ENCODE measurements at regions not wholly inside any gene's neighbourhood (a gene's known extent, or its start where the extent isn't known, plus 50 kb on each side); places are given as distances from the start of the nearest gene placed in this dataset.
"Not testable (repeated sequence)": the region's sequence is repeated elsewhere in the genome, so short reads cannot be mapped to it uniquely, and the experiment has no call there.

DNA sequence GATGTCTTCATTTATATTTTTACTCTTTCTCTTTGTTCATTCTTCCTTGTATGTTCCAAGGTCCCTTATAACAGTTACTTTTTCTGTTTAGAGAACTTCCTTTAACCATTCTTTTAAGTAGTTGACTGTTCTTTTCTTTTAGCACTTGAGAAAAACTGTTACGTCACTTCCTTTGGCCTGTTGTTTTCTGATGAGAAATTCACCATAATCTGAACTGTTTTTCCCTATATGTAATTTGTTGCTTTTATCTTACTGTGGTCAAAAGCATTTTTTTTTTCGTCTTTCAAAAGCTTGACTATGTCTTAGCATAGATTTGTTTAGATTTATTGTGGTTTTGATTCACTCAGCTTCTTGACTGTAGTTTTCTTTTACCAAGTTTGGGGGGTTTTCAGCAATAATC is 1660.3 kb upstream of the PCDH10 start:
- H3K4me3 ChIP-seq (ENCODE audit: low read depth, low read length) = no peak overlapping the region
- no peak for DNase-seq (ENCODE audit: low read depth)
- TF ChIP-seq, protein P1, sequence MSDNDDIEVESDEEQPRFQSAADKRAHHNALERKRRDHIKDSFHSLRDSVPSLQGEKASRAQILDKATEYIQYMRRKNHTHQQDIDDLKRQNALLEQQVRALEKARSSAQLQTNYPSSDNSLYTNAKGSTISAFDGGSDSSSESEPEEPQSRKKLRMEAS (IDR thresholded peaks at IDR 0.05; ENCODE audit: low read depth, low read length) = no peak
- no peak for TF ChIP-seq MYC (IDR thresholded peaks at IDR 0.05; ENCODE audit: low read depth, low read length)
- TF ChIP-seq POLR2A (IDR thresholded peaks at IDR 0.05; ENCODE audit: extremely low read depth, insufficient read length) = no peak
- TF ChIP-seq, protein P2, sequence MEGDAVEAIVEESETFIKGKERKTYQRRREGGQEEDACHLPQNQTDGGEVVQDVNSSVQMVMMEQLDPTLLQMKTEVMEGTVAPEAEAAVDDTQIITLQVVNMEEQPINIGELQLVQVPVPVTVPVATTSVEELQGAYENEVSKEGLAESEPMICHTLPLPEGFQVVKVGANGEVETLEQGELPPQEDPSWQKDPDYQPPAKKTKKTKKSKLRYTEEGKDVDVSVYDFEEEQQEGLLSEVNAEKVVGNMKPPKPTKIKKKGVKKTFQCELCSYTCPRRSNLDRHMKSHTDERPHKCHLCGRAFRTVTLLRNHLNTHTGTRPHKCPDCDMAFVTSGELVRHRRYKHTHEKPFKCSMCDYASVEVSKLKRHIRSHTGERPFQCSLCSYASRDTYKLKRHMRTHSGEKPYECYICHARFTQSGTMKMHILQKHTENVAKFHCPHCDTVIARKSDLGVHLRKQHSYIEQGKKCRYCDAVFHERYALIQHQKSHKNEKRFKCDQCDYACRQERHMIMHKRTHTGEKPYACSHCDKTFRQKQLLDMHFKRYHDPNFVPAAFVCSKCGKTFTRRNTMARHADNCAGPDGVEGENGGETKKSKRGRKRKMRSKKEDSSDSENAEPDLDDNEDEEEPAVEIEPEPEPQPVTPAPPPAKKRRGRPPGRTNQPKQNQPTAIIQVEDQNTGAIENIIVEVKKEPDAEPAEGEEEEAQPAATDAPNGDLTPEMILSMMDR (IDR thresholded peaks at IDR 0.05; ENCODE audit: low read depth, low read length) = no peak

DNA sequence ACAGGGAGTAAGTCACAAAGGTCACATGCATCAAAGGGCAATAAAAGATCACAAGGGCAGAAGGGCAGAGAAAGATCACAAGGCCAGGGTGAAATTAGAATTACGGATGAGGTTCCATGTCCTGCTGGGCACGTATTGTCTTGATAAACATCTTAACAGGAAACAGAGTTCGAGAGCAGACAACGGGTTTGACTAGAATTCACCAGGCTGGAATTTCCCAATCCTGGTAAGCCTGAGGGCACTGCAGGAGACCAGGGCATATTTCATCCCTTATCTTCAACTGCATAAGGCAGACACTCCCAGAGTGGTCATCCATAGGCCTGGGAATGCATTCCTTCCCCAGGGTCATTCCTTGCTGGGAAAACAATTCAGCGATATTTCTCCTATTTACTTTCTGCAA is 1652.9 kb upstream of the PCDH10 start:
- not testable (repeated sequence) for H3K4me3 ChIP-seq (ENCODE audit: low read depth, low read length); DNase-seq (ENCODE audit: low read depth)

- DNase-seq (ENCODE audit: low read depth) = peak; percentile 1
- TF ChIP-seq, protein P1 (IDR thresholded peaks at IDR 0.05; ENCODE audit: low read depth, low read length) = no peak
- no peak for TF ChIP-seq MYC (IDR thresholded peaks at IDR 0.05; ENCODE audit: low read depth, low read length)
- TF ChIP-seq POLR2A (IDR thresholded peaks at IDR 0.05; ENCODE audit: extremely low read depth, insufficient read length) = no peak
- TF ChIP-seq, protein P2 (IDR thresholded peaks at IDR 0.05; ENCODE audit: low read depth, low read length) = no peak
Measured at GRCh38 chr4:131499141-131499873, 1649.8 kb upstream of the PCDH10 start.

DNA sequence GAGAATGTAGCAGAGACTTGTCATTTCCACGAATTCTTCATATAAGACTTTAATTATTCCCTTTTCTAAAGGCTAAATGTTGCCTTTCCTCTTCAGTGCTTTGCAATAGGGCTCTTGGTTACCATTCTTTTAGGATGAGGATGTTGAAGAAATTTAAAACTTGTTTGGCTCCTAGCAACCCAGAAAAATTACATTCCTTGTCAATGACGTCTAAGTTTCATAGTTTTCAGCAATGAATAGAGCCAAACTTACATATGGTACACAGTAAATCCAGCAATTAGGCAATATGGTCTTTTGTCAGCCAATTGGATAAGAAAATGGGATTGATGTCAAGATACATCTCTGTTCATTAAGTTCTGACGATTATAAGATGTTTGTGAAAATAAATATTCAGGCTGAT is 1639.6 kb upstream of the PCDH10 start:
- TF ChIP-seq, protein P2 (IDR thresholded peaks at IDR 0.05; ENCODE audit: low read depth, low read length) = no peak
- TF ChIP-seq, protein P1 (IDR thresholded peaks at IDR 0.05; ENCODE audit: low read depth, low read length) = no peak
- TF ChIP-seq MYC (IDR thresholded peaks at IDR 0.05; ENCODE audit: low read depth, low read length) (no peak), POLR2A (IDR thresholded peaks at IDR 0.05; ENCODE audit: extremely low read depth, insufficient read length) (no peak)
- no peak for DNase-seq (ENCODE audit: low read depth)
- H3K4me3 ChIP-seq (ENCODE audit: low read depth, low read length) = no peak overlapping the region

More at GRCh38 chr4:131499141-131499873, 1649.8 kb upstream of the PCDH10 start:
- no peak overlapping the region for H3K4me3 ChIP-seq (ENCODE audit: low read depth, low read length)

- no peak overlapping the region for H3K4me3 ChIP-seq (ENCODE audit: low read depth, low read length)
- TF ChIP-seq, protein P1 (IDR thresholded peaks at IDR 0.05; ENCODE audit: low read depth, low read length) = no peak
- TF ChIP-seq MYC (IDR thresholded peaks at IDR 0.05; ENCODE audit: low read depth, low read length) (no peak), POLR2A (IDR thresholded peaks at IDR 0.05; ENCODE audit: extremely low read depth, insufficient read length) (no peak)
- no peak for DNase-seq (ENCODE audit: low read depth)
Measured at GRCh38 chr4:131526686-131527085, 1622.4 kb upstream of the PCDH10 start.

GRCh38 chr4:131531087-131531486 is 1618.0 kb upstream of the PCDH10 start:
- H3K4me3 ChIP-seq (ENCODE audit: low read depth, low read length) = no peak overlapping the region
- no peak for DNase-seq (ENCODE audit: low read depth)
- TF ChIP-seq MYC (IDR thresholded peaks at IDR 0.05; ENCODE audit: low read depth, low read length) = no peak
- no peak for TF ChIP-seq POLR2A (IDR thresholded peaks at IDR 0.05; ENCODE audit: extremely low read depth, insufficient read length)
- TF ChIP-seq, protein P2 (IDR thresholded peaks at IDR 0.05; ENCODE audit: low read depth, low read length) = no peak
- TF ChIP-seq, protein P1 (IDR thresholded peaks at IDR 0.05; ENCODE audit: low read depth, low read length) = no peak
